ENCODE measurements at regions not wholly inside any gene's neighbourhood (a gene's known extent, or its start where the extent isn't known, plus 50 kb on each side); places are given as distances from the start of the nearest gene placed in this dataset.

DNA sequence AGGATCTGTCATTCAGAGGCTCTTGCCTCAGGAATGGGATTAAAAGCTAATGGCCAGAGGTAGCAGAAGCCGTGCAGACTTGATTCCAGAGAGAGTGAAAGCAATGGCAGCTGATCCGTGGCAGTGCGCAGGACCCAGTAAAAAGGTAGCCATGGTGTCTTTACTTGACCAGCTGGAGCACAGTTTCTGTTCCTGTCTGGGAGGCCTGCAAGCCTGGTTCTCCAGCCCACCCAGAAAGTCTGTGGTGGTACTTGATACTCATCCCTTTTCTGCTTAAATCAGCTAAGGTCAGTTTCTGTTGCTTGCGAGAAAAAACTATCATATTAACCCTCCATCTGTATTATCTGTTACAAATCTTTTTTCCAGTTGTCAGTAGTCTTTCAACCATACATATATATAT lies 86.7 kb downstream of the RPS6KA4 start:
- DNase-seq: no peak
- Histone ChIP-seq H3K9me3 (no peaks in the 10 kb centered on the region), H3K36me3 (no peaks in the 10 kb centered on the region), H3K4me1 (peaks cover 0 to 15% of the 10 kb centered on the region in 2 donors), H3K27ac (no peak overlapping the region), H3K27me3 (no peaks in the 10 kb centered on the region), H3K4me3 (no peak overlapping the region)
- no peak for TF ChIP-seq POLR2A (IDR thresholded peaks at IDR 0.05)
- TF ChIP-seq, protein P1, sequence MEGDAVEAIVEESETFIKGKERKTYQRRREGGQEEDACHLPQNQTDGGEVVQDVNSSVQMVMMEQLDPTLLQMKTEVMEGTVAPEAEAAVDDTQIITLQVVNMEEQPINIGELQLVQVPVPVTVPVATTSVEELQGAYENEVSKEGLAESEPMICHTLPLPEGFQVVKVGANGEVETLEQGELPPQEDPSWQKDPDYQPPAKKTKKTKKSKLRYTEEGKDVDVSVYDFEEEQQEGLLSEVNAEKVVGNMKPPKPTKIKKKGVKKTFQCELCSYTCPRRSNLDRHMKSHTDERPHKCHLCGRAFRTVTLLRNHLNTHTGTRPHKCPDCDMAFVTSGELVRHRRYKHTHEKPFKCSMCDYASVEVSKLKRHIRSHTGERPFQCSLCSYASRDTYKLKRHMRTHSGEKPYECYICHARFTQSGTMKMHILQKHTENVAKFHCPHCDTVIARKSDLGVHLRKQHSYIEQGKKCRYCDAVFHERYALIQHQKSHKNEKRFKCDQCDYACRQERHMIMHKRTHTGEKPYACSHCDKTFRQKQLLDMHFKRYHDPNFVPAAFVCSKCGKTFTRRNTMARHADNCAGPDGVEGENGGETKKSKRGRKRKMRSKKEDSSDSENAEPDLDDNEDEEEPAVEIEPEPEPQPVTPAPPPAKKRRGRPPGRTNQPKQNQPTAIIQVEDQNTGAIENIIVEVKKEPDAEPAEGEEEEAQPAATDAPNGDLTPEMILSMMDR (IDR thresholded peaks at IDR 0.05): no peak
- intact Hi-C loops (cut with DNase I; ENCODE audit: low total_unique reads): no loop called here

DNA sequence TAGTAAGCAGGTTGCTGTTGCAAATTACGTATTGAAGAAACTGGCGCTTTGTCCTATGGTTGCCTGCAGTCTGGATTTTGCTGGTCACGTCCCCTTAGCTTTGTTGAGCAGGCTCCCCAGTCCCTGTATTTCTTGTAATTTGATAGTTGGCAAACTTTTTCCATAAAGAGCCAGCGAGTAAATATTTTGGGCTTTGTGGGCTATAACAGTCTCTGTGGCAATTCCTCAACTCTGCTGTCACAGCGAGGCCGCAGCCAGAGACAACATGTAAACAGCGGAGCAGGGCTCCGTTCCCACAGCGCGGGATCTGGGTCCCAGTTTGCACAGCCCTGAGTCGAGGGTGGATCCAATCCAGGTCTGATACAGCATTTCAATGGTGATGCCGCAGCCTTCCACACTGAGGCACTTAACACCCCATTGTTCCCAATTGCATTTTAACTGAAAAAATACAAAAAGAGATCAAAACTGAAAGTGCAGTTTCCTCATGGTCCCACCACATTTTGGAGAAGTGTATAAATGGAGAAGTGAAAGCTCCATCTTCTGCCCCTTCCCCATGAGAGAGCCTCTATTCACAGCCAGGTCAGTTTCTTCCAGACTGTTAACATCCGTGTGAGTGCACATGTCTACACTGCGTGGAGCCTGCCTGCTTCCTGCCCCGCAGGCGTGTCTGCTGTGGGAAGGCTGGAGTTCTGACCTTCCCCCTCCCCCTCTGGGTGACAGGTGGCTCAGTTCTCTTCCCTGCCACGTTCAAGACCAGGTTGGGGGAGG lies 89.1 kb downstream of the RPS6KA4 start:
- Histone ChIP-seq H3K4me1 (peaks cover 0 to 15% of the 10 kb centered on the region in 2 donors), H3K27ac (peak overlapping the region; percentile 33 to 36), H3K36me3 (no peaks in the 10 kb centered on the region), H3K9me3 (no peaks in the 10 kb centered on the region), H3K27me3 (no peaks in the 10 kb centered on the region), H3K4me3 (no peak overlapping the region)
- intact Hi-C loops (cut with DNase I; ENCODE audit: low total_unique reads): no loop called here
- peak in 1 of 2 donors; percentile 23 for DNase-seq
- TF ChIP-seq, protein P1 (IDR thresholded peaks at IDR 0.05): no peak
- no peak for TF ChIP-seq POLR2A (IDR thresholded peaks at IDR 0.05)

DNA sequence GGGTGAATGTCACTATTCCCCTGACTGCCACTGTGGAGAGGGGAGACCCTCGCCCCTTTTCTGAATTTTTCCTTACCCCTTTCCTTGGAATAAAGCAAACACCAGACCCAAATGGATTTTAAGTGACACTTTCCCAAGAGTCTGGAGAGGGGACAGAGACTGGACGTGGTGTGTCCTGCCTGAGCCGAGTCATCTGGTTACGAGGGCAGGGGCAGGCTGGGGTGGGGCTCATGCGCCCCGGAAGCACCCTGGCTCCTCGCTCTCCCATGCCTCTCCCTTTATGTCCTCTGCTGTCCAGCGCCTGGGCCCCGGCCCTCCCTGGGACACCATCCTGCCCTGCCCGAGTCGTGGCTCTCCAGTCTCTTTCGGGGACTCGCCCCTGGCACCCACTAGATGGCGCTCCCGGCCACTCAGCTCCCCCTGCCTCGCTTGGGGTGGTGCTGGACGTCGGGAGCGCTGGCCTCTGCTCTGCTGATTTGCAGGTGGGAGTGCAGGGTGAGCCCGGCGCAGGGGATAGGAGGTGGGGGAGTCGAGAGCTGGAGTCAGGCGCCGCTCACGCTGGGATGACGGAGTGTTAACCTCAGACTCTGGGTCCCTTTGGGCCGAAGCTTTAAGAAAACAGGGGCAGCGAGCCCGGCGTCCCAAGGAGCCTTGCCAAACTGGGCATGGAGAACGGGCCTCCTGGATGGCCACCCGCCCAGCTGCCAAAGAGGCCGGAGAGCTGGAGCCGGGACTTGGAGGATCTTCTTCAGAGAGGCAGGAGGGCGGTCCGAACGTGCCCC lies 89.8 kb downstream of the RPS6KA4 start:
- Histone ChIP-seq H3K36me3 (no peaks in the 10 kb centered on the region), H3K27ac (peak overlapping the region; percentile 36 to 46), H3K4me3 (peak overlapping the region; percentile 27), H3K4me1 (peaks cover 0 to 15% of the 10 kb centered on the region in 2 donors), H3K9me3 (no peaks in the 10 kb centered on the region), H3K27me3 (no peaks in the 10 kb centered on the region)
- intact Hi-C loops (cut with DNase I; ENCODE audit: low total_unique reads): no loop called here
- peak; percentile 77 to 81 for DNase-seq
- TF ChIP-seq, protein P1 (IDR thresholded peaks at IDR 0.05): peak; percentile 81 to 91 (median 84)
- no peak for TF ChIP-seq POLR2A (IDR thresholded peaks at IDR 0.05)

DNA sequence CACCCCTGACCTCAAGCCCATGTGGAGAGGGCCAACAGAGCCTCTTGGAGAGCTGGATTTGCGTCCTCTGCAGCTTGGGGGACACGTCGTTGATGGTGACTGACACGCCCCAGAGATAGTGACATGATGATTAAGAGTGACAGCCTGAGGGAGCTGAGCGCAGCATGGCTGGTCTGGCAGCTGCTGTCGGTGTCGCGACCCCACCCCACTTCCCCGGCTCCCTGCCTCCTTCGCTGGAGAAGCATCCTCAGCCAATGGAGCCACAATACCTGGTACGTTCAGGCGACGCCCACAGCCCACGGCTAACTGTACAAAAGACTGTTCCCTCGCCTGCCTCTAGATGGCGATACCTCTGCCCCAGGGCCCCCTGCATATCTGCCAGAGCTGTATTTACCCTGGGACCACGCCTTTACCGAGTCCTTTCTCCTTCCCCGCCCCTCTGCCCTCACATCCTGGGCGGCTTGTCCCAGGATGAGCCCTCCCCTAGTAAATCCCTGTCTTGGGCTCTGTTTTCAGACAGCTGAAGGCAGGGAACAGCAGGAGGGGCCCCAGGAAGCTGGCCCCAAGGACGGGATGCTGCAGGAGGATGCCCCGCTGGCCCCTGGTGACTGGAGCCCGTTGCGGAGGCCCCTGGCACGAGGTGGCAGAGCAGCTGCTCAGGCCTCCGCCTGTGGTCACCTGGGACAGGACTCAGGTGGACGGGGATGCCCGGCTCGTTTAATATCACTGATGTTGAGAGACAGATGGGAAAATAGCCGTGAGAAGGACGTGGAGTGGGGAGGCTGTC lies 90.6 kb downstream of the RPS6KA4 start:
- no peak for TF ChIP-seq POLR2A (IDR thresholded peaks at IDR 0.05)
- TF ChIP-seq, protein P1 (IDR thresholded peaks at IDR 0.05): peak; percentile 45 to 75 (median 52)
- Histone ChIP-seq H3K27ac (peak overlapping the region; percentile 36 to 46), H3K4me3 (peak overlapping the region; percentile 27), H3K9me3 (no peaks in the 10 kb centered on the region), H3K4me1 (peaks cover 0 to 15% of the 10 kb centered on the region in 2 donors), H3K27me3 (no peaks in the 10 kb centered on the region), H3K36me3 (no peaks in the 10 kb centered on the region)
- intact Hi-C loops (cut with DNase I; ENCODE audit: low total_unique reads): loop anchor here (10.0 kb wide), 1 partner anchor 205 kb away; no protein-coding TSS in a partner anchor
- peak; percentile 34 to 35 for DNase-seq
